Kidney glomerular epithelial cell (primary cell): ENCODE measurements at regions not wholly inside any gene's neighbourhood (a gene's known extent, or its start where the extent isn't known, plus 50 kb on each side); places are given as distances from the start of the nearest gene placed in this dataset.

Experiments used
- DNase-seq: peaks from one replicate; lab custom pipeline; 2025; lab: John Stamatoyannopoulos, UW

- DNase-seq: no peak
These were observed 887.1 kb downstream of the MAT2B start for GRCh38 chr5:164392531-164392930.

DNA sequence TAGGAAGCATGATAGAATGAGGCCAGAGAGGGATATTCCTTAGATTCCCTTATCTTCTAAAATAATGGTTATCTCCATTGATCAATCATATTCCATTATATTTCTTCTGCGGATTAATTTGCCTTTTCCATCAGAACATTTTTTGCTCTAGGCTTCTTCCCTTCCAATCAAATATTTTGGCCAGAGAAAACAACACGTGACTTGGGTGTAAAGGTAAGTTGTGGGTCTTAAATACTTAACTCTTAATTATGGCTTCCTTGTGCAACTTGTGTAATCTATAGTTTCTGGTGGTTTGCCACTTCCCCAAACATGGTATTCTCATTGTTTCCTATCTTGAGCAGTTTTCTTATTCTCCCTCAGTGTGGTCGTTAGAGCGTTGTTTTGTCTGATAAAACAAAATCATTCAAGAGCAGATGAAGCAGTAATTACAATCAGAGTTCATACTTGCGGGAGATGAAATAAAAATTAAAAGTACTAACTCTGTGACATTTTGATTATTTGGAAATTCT, 889.3 kb downstream of the MAT2B start:
- DNase-seq: no peak

DNA sequence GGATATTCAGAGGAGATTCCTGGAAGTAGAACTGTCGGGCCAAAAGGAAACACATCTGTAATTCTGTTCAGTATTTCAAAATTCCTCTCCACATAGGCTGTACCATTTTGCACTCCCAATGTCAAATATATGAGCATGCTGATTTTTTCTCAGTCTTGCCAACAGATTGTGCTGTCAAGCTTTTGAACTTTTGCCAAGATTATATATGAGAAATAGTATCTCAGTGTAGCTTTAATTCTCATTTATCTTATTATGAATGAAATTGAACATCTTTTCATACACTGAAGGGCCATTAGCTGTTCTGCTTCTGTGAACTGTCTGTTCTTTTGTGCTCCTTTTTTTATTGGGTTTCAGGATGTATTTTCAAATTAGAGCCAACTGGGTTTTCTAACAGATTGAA, 907.1 kb downstream of the MAT2B start:
- DNase-seq: no peak

GRCh38 chr5:164420161-164420560, 914.7 kb downstream of the MAT2B start:
- DNase-seq: no peak

DNA sequence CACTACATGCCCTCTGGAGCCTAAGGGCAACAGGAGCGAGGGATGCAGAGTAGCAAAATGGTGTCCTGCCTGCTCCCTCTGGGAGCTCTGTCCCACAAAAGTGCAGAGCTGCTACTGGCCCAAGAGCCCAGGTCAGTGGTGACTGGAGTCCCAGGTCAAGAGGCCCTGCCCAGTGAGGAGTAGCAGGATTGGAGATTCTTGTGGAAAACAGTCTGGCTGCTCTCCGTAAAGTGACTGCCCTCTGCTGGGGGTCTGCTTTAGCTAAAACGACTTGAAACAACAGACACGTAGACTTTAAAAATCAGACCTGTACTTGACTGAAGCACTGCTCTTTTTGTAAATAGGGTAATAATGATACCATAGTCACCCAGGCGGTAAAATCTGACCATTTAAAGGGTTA, 917.0 kb downstream of the MAT2B start:
- DNase-seq: no peak

GRCh38 chr5:164431634-164432304, 926.4 kb downstream of the MAT2B start:
- no peak for DNase-seq

GRCh38 chr5:164433106-164433870, 927.9 kb downstream of the MAT2B start:
- no peak for DNase-seq

DNA sequence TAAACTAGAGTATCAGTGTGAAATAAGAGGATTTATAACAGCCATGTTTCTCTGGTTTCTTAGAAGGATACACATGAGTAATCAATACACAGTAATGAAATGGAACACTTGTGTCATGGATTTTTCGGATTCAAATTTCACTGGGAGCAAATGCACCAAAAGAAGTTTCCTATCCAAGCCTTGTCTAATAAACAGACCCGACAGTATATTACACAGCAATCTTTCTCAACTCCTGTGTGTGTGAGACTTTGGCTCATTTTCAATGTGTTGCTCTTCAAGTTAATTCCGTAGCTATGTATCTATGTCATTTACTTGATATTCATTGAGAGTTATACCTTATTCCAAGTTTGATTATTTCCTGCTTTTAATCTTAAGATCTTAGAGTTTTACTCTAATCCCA, 930.2 kb downstream of the MAT2B start:
- DNase-seq: no peak

DNA sequence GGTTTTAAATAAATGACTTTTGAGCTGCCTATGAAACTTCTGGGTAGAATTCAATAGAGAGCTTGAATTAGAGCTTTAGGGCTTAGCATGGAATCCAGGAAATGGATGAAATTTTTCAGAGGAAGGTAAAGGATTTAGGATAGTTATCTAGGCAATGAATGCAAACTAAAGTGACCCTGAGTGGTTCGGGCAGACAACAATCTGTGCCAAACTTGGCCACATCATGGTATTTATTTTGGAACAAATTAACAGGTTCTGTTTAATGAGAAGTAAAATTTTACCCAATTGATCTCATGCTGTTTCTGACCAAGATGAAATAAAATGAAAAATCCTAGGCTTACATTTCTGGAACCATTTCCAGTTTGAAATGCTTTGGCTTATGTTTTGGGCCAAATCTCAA, 934.4 kb downstream of the MAT2B start:
- no peak for DNase-seq

GRCh38 chr5:164449460-164449859, 944.0 kb downstream of the MAT2B start:
- no peak for DNase-seq

DNA sequence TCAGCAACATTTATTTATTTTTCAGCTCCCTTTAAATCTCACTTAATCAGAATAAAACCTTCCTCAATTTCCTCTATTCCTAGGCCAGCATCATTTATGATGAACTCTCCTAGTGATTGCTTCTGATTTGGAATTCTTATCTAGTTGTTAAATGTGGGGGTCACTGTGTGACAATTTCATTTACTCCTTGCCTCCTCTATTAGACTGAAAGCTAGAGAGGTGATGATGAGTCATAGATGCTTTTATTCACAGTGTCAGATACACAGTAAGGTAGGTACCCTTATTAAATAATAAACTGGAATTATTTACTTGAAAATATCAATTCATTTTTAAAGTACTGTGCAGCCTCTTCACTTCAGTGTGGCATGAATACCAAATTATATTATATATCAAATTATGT, 960.6 kb downstream of the MAT2B start:
- DNase-seq: no peak

DNA sequence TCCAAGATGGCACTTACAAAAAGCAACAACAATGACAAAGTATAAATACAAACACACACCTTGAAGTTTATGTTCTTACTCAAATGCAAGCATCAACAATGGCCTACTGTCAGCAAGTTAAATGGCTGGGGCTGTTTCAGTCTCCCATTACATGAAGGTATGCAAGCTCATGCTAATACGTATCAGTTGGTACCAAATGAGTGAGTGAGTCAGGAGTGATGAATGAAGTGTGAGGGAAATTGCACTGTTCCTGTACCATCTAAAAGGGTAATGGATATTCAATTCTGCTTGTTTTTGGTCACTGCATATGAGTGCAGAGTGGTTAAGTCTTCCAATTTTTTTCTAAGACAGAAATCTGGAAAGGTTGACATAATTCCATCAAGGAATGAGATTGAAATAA, 964.9 kb downstream of the MAT2B start:
- DNase-seq: no peak

DNA sequence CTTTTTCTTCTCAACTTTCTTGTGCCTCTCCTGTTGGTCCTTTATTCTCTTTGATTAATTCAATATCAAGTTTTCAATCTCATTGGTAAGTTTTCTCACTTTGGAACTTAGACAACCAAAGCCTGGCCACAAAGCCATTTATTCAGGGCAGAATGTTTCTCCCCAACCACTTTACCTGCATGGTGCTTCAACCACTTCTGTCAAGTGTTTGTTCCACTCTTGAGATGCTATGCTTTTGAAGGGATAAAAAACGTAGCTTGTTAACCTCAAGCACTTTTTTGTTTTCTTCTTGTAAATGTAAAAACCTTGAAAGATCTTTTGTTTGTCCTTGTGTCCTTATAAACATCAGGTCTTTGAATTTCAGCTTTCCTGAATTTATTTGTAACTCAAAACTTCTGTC, 966.7 kb downstream of the MAT2B start:
- no peak for DNase-seq

DNA sequence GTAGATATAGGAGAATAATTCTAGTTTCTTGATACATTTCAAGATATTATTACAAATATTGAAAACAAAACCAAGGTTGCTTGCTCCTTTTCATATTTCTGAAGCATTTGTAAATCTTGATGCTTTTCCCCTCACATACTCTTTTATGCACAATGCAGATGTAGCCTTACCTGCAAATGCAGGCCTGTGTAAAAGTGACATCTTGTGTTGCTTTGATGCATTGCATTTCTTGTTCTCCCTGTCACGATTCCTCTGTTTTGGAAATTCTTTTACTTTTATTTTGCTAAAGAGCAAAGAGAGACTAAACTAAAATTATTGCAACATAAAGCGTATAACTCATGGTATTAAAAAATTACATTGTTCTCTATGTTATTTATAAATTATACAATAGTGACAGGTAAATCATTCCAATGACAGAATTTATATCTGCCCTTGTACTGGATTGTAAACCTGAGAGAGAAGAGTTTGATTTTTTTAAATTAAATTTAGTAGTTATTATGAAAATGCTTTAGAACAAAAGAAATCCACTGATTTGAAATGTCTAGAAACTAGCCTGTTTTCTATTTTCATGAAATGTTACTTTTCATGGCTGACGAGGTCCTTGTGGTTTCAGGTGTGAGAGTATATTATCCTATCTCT, 970.0 kb downstream of the MAT2B start:
- peak; percentile 28 for DNase-seq

DNA sequence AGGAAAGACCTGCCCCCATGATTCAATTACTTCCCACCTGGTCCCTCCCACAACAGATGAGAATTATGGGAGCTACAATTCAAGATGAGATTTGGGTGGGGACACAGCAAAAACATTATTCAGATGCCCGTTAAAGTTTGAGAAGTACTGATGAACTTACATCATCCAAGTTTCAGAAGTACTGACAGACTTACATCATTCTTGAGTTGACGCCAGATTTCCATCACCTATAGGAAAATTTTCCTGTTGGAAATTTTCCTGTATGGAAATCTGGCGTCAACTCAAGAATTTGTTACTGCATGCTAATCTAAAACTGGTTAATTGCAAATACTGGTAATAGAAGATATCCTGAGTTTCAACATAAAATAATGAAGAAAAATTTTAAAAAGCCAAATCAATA, 975.9 kb downstream of the MAT2B start:
- DNase-seq: no peak

DNA sequence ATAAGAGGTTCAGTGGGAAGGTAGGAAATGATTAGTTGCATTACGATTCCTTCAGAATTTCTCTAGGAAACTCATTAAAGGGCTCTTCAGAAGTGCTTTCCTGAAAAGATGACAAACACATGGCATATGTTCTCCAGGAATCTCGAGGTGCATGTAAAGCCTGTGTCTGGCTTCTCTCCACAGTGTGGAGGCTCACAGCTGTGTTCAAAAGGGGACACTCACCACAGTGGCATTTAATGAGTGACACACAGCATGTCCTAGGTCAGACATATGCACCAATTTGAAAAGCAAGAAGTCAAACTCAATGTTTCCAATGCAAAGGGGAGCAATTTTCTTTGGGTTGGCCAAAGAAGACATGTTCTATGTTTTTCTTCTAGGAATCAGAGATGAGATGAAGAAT, 976.9 kb downstream of the MAT2B start:
- DNase-seq: no peak

DNA sequence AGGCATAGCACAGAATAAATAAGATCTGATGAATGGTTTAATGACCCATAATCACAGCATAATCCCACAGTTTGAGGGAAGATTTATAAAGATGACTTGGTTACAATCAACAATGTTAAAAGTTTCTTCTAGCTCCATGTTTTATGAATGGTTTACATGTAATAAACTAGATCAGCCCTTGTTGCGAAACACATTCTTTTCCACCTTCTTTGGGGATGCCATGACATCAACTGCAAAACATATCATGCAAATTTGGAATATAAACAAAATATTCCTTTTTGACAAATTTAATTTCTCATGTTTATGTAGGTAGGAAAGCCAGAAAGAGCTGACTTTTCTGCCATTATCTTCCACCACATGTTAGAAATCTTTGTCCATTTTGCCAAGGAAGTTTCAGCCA, 979.5 kb downstream of the MAT2B start:
- no peak for DNase-seq

- DNase-seq: no peak
These were observed 982.5 kb downstream of the MAT2B start for GRCh38 chr5:164487939-164488338.

DNA sequence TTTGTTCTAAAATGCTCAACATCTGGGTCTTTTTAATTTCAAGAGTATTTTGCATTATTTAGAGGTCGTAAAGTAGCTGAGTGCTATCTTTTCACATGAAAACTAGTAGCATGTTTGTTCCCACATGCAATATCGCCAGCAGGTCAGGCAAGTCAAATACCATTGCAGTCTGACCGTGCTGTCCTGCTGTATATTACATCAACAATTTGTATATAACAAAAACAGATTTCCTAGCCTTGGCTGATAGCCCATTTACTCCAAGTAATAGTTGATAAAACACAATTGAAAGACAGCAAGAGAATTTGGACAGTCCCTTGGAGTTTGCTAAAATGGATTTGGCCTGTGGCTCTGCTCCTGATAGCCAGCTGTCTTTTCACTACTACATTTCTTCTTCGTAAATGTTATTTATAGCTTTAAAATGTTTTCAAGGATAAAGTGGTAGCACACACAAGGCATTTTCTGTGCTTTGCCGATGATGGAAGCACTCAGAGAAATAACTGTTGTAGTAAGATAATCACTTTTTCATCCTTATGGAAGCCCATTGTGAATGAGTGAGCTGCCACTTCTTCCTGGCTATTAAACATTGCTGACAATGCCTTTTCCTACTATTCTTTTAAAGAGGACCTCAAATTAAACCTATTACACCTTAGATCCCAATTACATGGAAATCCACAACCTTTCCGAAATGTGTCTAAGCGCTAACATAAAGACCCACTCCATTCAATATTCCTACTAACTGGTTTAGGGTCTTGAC, 992.1 kb downstream of the MAT2B start:
- DNase-seq: no peak

DNA sequence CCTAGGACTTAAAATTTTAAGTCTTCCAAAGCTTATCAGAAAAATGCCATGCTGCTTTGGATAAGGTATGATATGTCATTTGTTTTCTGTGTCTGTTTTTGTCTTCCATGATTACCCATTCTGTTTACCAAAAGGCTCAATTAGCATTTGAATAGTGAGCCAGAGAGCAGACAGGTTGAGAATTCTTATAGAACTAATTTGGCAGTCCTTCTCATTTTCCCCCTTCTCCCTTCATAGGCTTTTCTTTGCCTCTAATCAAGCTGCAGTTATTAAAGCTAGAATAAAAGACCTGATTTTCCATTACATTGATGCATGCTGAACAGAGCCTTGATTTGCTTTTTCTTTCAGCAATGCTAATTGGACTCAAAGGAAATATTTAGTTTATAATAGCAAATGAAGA, 993.0 kb downstream of the MAT2B start:
- DNase-seq: no peak

DNA sequence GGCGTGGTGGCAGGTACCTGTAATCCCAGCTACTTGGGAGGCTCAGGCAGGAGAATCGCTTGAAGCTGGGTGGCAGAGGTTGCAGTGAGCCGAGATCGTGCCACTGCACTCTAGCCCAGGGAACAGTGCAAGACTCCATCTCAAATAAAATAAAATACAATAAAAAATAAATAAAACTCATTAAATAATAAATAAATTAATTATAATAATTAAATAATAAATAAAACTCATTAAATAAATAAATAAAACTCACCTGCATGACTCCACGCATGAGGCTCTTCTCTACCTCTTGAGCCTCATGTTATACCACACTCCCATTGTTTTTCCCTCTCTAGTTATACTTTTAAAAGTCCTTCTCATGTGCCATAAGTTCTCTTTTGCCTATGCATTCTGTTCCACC, 995.4 kb downstream of the MAT2B start:
- DNase-seq: no peak

DNA sequence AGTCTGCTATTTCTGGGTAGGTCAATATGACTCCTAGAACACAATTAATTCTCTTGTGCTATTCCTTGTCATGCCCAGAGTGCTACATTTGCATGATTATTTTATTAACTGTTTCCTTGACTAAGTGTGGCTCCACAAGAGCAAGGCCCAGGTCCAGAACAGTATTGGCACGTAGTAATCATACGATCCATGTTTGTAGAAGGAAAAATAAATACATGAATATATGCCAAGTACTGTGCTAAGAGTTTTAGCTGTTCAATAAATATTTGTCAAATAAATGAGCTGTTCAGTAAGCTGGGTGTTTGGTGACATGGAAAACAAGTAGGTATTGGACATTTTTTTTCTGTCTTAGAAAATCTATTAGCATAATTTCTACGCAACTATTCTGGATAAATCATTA, 995.9 kb downstream of the MAT2B start:
- DNase-seq: no peak
